Activated CD8-positive, alpha-beta T cell treated with anti-CD3 and anti-CD28 coated beads, Interleukin-2, amount 10 ng/mL, durations not matched to agents 7 days and 5 days (primary cell): ENCODE measurements at regions not wholly inside any gene's neighbourhood (a gene's known extent, or its start where the extent isn't known, plus 50 kb on each side); places are given as distances from the start of the nearest gene placed in this dataset.
"Not testable (repeated sequence)": the region's sequence is repeated elsewhere in the genome, so short reads cannot be mapped to it uniquely, and the experiment has no call there.

Source experiments
- ATAC-seq: fragments of 150-1000 bp; cut with Tn5 transposase; one replicate; pipeline ENCODE4 v1.10.0; 2021; ENCODE audit warnings: moderate library complexity
- CTCF ChIA-PET: fragments of 350-600 bp; sonication (Branson Sonifier 250); formaldehyde crosslinking; loops from one replicate; lab custom pipeline; 2021; ENCODE audit warnings: antibody characterized with exemption; lab: Charles Lee
- POLR2A ChIA-PET: fragments of 350-600 bp; sonication (Branson Sonifier 250); formaldehyde crosslinking; loops from one replicate; lab custom pipeline; 2021; ENCODE audit warnings: antibody characterized with exemption; lab: Charles Lee
- DNase-seq: peaks from one replicate; pipeline ENCODE4 v3.0.0-alpha.2; 2020
- H3K27ac Mint-ChIP-seq: one replicate; pipeline ENCODE4 v1.8.0; 2021; ENCODE audit warnings: mild to moderate bottlenecking, mixed read lengths
- H3K27me3 Mint-ChIP-seq: one replicate; pipeline ENCODE4 v1.8.0; 2021; ENCODE audit warnings: low read depth, mixed read lengths
- H3K36me3 Mint-ChIP-seq: one replicate; pipeline ENCODE4 v1.8.0; 2021; ENCODE audit warnings: low read depth, mixed read lengths
- H3K4me1 Mint-ChIP-seq: one replicate; pipeline ENCODE4 v1.8.0; 2021; ENCODE audit warnings: low read depth, mixed read lengths
- H3K4me3 Mint-ChIP-seq: one replicate; pipeline ENCODE4 v1.8.0; 2021; ENCODE audit warnings: mild to moderate bottlenecking, mixed read lengths
- H3K9me3 Mint-ChIP-seq: one replicate; pipeline ENCODE4 v1.8.0; 2022; ENCODE audit warnings: mixed read lengths; ENCODE audit not compliant: insufficient read depth

DNA sequence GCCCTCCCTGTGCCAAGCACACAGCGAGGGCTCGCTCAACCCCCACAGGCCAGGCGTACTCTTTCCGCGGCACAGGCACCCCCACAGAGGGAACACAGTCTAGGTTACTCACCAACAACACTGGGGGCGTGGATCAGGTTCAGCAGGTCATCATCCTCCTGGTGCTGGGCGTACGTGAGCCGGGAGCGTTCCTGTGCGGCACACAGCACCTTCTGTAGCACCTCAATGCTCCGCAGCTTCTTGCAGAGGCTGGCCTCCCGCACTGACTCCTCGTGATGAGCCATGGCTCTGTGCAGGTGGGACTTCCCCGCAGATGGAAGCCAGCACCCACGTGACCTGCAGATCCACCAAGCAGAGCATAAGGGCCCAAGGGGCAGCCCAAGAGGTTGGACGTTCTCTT lies 296.8 kb downstream of the GOLGA6L6 start:
- H3K4me3 Mint-ChIP-seq, POLR2A ChIA-PET, H3K27ac Mint-ChIP-seq, H3K27me3 Mint-ChIP-seq, CTCF ChIA-PET, H3K36me3 Mint-ChIP-seq, DNase-seq, H3K9me3 Mint-ChIP-seq, ATAC-seq, H3K4me1 Mint-ChIP-seq: not testable (repeated sequence)

DNA sequence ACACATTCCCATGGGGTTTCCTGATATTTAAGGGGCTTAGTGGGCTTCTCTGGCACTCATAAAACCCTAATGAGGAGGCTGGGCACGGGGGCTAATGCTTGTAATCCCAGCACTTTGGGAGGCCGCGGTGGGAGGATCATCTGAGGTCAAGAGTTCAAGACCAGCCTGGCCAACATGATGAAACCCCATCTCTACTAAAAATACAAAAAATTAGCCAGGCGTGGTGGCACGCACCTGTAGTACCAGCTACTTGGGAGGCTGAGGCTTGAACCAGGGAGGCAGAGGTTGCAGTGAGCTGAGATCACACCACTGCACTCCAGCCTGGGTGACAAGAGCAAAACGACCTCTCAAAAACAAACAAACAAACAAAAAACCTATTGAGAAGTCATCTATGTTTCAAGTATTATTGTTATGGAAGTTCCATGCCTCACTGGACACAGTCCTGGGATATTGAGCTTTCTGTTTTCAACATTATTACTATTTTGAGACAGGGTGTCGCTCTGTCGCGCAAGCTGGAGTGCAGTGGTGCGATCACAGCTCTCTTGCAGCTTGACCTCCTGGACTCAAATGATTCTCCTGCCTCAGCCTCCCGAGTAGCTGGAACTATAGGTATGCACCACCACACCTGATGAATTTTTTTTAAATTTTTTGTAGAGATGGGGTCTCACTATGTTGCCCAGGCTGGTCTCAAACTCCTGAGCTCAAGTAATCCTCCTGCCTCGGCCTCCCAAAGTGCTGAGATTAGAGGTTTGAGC lies 297.9 kb downstream of the GOLGA6L6 start:
- H3K27me3 Mint-ChIP-seq, H3K36me3 Mint-ChIP-seq, H3K4me3 Mint-ChIP-seq, H3K27ac Mint-ChIP-seq, CTCF ChIA-PET, H3K4me1 Mint-ChIP-seq, H3K9me3 Mint-ChIP-seq, ATAC-seq, DNase-seq, POLR2A ChIA-PET: not testable (repeated sequence)

DNA sequence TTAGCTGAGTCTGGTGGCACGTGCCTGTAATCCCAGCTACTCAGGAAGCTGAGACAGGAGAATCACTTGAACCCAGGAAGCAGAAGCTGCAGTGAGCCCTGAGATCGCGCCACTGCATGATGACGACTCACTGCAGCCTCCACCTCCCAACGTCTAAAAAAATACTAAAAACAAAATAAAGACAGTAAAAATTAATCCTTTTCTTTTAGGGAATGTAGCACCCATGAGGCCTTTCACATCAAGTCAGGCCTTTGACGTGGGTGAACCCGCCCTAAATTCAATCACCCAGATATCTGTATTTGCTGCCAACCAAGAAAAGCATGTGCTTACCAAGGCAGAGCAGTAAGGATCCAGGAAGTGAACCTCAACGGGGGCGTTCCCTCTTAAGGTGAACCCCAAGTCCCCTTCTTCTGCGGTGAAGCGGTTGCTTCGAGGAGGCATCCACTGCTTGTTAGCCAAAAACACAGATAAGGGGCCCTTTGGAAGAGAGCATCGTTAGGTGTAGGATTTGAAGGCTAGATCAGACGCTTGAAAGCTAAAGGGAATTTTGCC lies 301.2 kb downstream of the GOLGA6L6 start:
- H3K36me3 Mint-ChIP-seq, CTCF ChIA-PET, H3K9me3 Mint-ChIP-seq, ATAC-seq, H3K4me3 Mint-ChIP-seq, H3K27me3 Mint-ChIP-seq, H3K27ac Mint-ChIP-seq, POLR2A ChIA-PET, H3K4me1 Mint-ChIP-seq, DNase-seq: not testable (repeated sequence)

DNA sequence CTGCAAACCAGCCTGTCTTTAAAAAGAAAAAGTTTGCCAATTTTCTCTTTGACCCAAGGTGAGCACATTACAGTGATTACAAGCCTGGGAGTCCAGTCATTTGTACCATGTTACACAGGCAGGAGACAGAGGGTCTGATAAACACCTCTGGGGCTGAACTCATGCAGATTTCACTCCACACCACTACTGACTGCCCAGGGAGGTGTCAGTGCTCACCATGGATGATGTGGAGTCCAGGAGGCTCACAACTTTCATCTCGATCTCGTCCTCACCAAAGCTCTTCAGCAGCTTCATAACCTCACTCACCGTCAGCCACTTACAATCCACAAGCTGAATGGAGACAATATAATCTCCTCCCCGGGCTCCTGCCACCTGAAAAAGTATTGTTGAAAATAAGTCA lies 302.4 kb downstream of the GOLGA6L6 start:
- DNase-seq, H3K36me3 Mint-ChIP-seq, ATAC-seq, H3K27me3 Mint-ChIP-seq, H3K9me3 Mint-ChIP-seq, H3K4me1 Mint-ChIP-seq, POLR2A ChIA-PET, H3K4me3 Mint-ChIP-seq, H3K27ac Mint-ChIP-seq, CTCF ChIA-PET: not testable (repeated sequence)

DNA sequence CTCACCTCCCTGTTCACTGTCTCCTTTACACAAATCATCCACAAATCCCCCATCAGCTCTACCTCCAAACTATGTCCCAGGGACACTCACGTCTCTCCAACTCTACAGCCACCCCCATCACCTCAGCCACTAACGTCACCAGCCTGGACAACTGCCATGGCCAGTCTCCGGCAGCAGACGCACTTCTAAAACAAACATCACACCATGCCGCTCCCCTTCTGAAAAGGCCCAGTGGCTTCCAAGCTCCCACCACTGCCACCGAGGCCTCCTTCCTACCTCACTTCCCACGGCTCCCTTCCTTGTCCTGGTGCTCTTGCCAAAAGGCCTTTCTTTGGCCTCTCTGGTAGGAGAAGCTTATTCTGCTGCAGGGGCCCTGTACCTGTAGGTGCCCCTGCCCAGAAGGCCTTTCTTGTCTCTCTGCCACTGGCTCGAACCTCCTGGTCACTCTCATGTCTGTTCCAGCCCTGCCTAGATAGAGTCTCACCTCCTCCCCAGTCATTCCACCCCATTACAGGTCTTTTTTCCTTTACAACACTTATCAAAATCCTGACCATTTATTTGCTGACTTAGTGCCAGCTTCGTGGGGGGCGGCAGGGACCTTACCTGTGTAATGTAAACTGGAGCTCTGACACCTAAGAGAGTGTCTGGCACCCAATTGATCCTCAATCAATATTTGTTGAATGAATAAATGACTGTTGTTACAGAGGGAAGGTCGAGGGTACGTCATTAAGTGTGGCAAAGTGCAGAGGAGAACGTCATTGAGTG lies 304.2 kb downstream of the GOLGA6L6 start:
- ATAC-seq, CTCF ChIA-PET: not testable (repeated sequence)

DNA sequence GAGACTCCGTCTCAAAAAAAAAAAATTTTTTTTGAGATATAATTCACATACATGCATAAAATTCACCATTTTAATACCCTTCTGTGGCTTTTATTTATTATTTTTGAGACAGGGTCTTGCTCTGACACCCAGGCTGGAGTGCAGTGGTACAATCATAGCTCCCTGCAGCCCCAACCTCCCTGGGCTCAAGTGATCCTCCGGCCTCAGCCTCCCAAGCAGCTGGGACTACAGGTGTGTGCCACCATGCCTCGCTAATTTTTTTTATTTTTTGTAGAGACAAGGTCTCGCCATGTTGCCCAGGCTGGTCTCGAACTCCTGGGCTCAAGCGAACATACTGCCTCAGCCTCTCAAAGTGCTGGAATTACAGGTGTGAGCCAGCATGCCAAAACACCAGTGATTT lies 305.9 kb downstream of the GOLGA6L6 start:
- ATAC-seq, H3K9me3 Mint-ChIP-seq, H3K36me3 Mint-ChIP-seq, POLR2A ChIA-PET, H3K4me1 Mint-ChIP-seq, DNase-seq, H3K27me3 Mint-ChIP-seq, H3K27ac Mint-ChIP-seq, CTCF ChIA-PET, H3K4me3 Mint-ChIP-seq: not testable (repeated sequence)

More for the DNA sequence above, 304.2 kb downstream of the GOLGA6L6 start:
- H3K36me3 Mint-ChIP-seq, DNase-seq, H3K4me1 Mint-ChIP-seq, H3K27me3 Mint-ChIP-seq, POLR2A ChIA-PET, H3K27ac Mint-ChIP-seq, H3K9me3 Mint-ChIP-seq, H3K4me3 Mint-ChIP-seq: not testable (repeated sequence)

DNA sequence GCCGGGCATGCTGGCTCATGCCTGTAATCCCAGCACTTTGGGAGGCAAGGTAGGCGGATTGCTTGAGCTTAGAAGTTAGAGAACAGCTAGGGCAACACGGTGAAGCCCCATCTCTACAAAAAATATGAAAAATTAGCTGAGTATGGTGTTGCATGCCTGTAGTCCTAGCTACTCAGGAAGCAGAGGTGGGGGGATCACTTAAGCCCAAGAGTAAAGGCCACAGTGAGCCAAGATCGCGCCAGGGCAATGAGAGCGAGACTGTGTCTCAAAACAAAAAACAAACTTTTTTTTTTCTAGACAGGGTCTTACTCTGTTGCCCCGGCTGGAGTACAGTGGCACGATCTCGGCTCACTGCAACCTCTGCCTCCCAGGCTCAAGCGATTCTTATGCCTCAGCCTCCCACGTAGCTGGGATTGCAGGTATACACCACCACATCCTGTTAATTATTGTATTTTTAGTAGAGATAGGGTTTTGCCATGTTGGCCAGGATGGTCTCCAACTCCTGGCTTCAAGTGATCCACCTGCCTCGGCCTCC lies 307.5 kb downstream of the GOLGA6L6 start:
- H3K9me3 Mint-ChIP-seq, POLR2A ChIA-PET, CTCF ChIA-PET, H3K4me1 Mint-ChIP-seq, H3K4me3 Mint-ChIP-seq, DNase-seq, H3K27me3 Mint-ChIP-seq, ATAC-seq, H3K36me3 Mint-ChIP-seq, H3K27ac Mint-ChIP-seq: not testable (repeated sequence)

DNA sequence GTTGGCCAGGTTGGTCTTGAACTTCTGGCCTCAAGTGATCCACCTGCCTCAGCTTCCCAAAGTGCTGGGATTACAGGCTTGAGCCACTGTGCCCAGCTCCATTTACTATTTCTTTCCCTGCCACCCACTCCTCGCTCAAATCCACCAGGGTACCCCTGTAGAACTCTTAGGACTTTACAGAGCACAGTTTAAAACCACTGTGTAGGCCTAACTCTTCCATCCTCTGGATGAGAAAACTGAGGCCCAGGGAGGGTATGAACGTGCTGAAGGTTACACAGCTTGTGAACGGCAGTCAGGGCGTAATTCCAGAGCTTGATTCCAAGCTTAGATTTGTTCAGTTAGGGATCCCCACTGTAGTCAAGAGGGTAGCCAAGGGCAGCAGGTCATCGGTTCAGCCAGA lies 309.1 kb downstream of the GOLGA6L6 start:
- POLR2A ChIA-PET, H3K4me3 Mint-ChIP-seq, H3K4me1 Mint-ChIP-seq, H3K27ac Mint-ChIP-seq, H3K27me3 Mint-ChIP-seq, H3K9me3 Mint-ChIP-seq, H3K36me3 Mint-ChIP-seq, DNase-seq, CTCF ChIA-PET, ATAC-seq: not testable (repeated sequence)

DNA sequence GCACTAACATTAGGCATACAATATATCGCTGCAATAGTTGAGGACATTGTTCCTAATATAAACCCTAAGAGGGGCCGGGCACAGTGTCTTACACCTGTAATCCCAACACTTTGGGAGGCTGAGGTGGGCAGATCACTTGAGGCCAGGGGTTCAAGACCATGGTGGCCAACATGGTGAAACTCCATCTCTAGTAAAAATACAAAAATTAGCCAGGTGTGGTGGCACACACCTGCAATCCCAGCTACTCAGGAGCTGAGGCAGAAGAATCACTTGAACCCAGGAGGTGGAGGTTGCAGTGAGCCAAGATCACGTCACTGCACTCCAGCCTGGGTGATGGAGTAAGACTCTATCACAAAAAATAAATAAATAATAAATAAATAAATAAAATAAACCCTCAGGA lies 310.9 kb downstream of the GOLGA6L6 start:
- H3K4me1 Mint-ChIP-seq, CTCF ChIA-PET, H3K36me3 Mint-ChIP-seq, ATAC-seq, H3K27me3 Mint-ChIP-seq, H3K27ac Mint-ChIP-seq, H3K9me3 Mint-ChIP-seq, H3K4me3 Mint-ChIP-seq, DNase-seq, POLR2A ChIA-PET: not testable (repeated sequence)

DNA sequence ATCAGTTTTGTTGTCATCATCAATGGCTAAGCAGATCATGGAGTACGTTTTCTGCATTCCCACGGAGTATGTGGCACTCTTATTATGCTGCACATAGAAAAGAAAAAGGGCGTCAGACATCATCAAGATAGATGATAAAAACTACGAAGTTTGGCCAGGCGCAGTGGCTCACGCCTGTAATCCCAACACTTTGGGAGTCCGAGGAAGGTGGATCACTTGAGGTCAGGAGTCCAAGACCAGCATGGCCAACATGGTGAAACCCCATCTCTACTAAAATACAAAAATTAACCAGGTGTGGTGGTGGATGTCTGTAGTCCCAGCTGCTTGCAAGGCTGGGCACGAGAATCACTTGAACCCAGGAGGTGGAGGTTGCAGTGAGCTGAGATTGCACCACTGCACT lies 312.8 kb downstream of the GOLGA6L6 start:
- H3K27me3 Mint-ChIP-seq, CTCF ChIA-PET, H3K4me3 Mint-ChIP-seq, H3K4me1 Mint-ChIP-seq, H3K27ac Mint-ChIP-seq, H3K36me3 Mint-ChIP-seq, DNase-seq, H3K9me3 Mint-ChIP-seq, ATAC-seq, POLR2A ChIA-PET: not testable (repeated sequence)

DNA sequence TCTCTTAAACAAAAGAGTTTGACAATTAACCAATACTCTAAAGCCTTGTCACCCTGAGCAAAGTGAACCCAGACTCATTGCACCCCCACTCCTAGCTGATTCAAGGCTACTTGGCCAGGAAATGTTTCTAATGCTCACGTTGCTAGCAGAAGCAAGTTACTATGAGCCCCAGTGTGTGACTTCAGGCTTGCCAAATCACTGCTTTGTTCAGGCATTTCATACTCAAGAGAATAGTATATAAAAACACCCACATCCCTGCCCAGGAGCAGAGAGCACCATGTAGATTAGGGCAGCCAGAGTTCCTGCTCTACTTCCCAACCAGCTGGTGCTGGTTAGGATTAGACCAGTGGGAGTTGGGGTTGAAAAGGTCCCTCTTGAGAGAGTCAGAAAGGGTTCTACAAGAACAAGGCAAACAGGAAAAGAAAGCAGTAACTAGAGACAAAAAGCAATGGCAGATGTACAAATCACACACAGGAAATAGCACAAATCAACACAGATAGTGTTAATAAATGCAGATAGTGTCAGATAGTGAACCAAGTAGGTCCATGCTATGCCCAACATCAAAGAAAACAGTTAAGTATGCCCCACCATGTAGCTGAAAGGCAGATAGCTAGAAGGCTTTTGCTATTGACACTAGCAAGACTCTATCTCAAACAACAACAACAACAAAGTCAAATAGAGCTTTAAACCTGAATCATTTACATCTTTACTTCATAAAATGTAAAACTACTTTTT lies 314.3 kb downstream of the GOLGA6L6 start:
- ATAC-seq, H3K4me3 Mint-ChIP-seq, DNase-seq, H3K36me3 Mint-ChIP-seq, POLR2A ChIA-PET, H3K27me3 Mint-ChIP-seq, H3K9me3 Mint-ChIP-seq, CTCF ChIA-PET, H3K4me1 Mint-ChIP-seq, H3K27ac Mint-ChIP-seq: not testable (repeated sequence)
